ENCODE measurements at regions not wholly inside any gene's neighbourhood (a gene's known extent, or its start where the extent isn't known, plus 50 kb on each side); places are given as distances from the start of the nearest gene placed in this dataset.

- 71% methylated on average over 10 of the region's 10 CpGs for WGBS
- DNase-seq (ENCODE audit: extremely low spot score) = no peak
- Histone ChIP-seq H3K9me3 (peaks cover 0 to 20% (median 12%) of the 10 kb centered on the region in 4 donors), H3K4me3 (no peak overlapping the region), H3K36me3 (no peaks in the 10 kb centered on the region), H3K27ac (replicated peaks in 1 of 4) (no peak overlapping the region), H3K27me3 (peaks cover 0 to 23% (median 0%) of the 10 kb centered on the region in 4 donors), H3K4me1 (no peaks in the 10 kb centered on the region)
- TF ChIP-seq CTCF (IDR thresholded peaks at IDR 0.05) (no peak), POLR2A (IDR thresholded peaks at IDR 0.05; ENCODE audit: low read depth) (no peak), POLR2AphosphoS5 (IDR thresholded peaks at IDR 0.05) (no peak), EP300 (IDR thresholded peaks at IDR 0.05) (no peak)
- intact Hi-C loops (cut with DNase I) = no loop called here
These were observed 120.7 kb upstream of the SOX1 start for GRCh38 chr13:111946214-111946613.

- DNase-seq (ENCODE audit: extremely low spot score) = no peak
- WGBS = 85% methylated on average over 14 of the region's 16 CpGs
- H3K4me1 ChIP-seq = no peaks in the 10 kb centered on the region
- H3K4me3 ChIP-seq = no peak overlapping the region
- intact Hi-C loops (cut with DNase I) = no loop called here
- peaks cover 0 to 29% (median 0%) of the 10 kb centered on the region in 4 donors for H3K27me3 ChIP-seq
- H3K9me3 ChIP-seq = peaks cover 0 to 24% (median 17%) of the 10 kb centered on the region in 4 donors
- no peaks in the 10 kb centered on the region for H3K36me3 ChIP-seq
- H3K27ac ChIP-seq (replicated peaks in 1 of 4) = no peak overlapping the region
- no peak for TF ChIP-seq EP300 (IDR thresholded peaks at IDR 0.05)
These were observed 119.7 kb upstream of the SOX1 start for GRCh38 chr13:111947026-111947810.

- H3K36me3 ChIP-seq = no peaks in the 10 kb centered on the region
- peaks cover 0 to 31% (median 0%) of the 10 kb centered on the region in 4 donors for H3K27me3 ChIP-seq
- no peak for TF ChIP-seq CTCF (IDR thresholded peaks at IDR 0.05)
- TF ChIP-seq POLR2A (IDR thresholded peaks at IDR 0.05; ENCODE audit: low read depth) = no peak
- TF ChIP-seq EP300 (IDR thresholded peaks at IDR 0.05) = no peak
- no peak for TF ChIP-seq POLR2AphosphoS5 (IDR thresholded peaks at IDR 0.05)
- H3K9me3 ChIP-seq = peaks cover 0 to 24% (median 17%) of the 10 kb centered on the region in 4 donors
- H3K4me1 ChIP-seq = no peaks in the 10 kb centered on the region
- intact Hi-C loops (cut with DNase I) = no loop called here
- no peak for DNase-seq (ENCODE audit: extremely low spot score)
- no peak overlapping the region for H3K27ac ChIP-seq (replicated peaks in 1 of 4)
- 71% methylated on average over 12 of the region's 15 CpGs for WGBS
- no peak overlapping the region for H3K4me3 ChIP-seq
These were observed 119.1 kb upstream of the SOX1 start for GRCh38 chr13:111947876-111948275.

- no peak for DNase-seq (ENCODE audit: extremely low spot score)
- no peak for TF ChIP-seq POLR2AphosphoS5 (IDR thresholded peaks at IDR 0.05)
- TF ChIP-seq CTCF (IDR thresholded peaks at IDR 0.05) = no peak
- no peak for TF ChIP-seq EP300 (IDR thresholded peaks at IDR 0.05)
- no peak for TF ChIP-seq POLR2A (IDR thresholded peaks at IDR 0.05; ENCODE audit: low read depth)
- no peaks in the 10 kb centered on the region for H3K4me1 ChIP-seq
- intact Hi-C loops (cut with DNase I) = no loop called here
- 89% methylated on average over 11 of the region's 11 CpGs for whole genome bisulfite sequencing
- H3K9me3 ChIP-seq = peaks cover 0 to 24% (median 17%) of the 10 kb centered on the region in 4 donors
- H3K36me3 ChIP-seq = no peaks in the 10 kb centered on the region
- H3K27me3 ChIP-seq = peaks cover 0 to 34% (median 0%) of the 10 kb centered on the region in 4 donors
- H3K27ac ChIP-seq (replicated peaks in 1 of 4) = no peak overlapping the region
- no peak overlapping the region for H3K4me3 ChIP-seq
These were observed 118.7 kb upstream of the SOX1 start for GRCh38 chr13:111948281-111948680.

- H3K27ac ChIP-seq (replicated peaks in 1 of 4) = no peak overlapping the region
- WGBS = 90% methylated on average over 7 of the region's 7 CpGs
- H3K27me3 ChIP-seq = peaks cover 0 to 39% (median 0%) of the 10 kb centered on the region in 4 donors
- H3K4me1 ChIP-seq = no peaks in the 10 kb centered on the region
- no peaks in the 10 kb centered on the region for H3K36me3 ChIP-seq
- H3K4me3 ChIP-seq = no peak overlapping the region
- TF ChIP-seq POLR2A (IDR thresholded peaks at IDR 0.05; ENCODE audit: low read depth) = no peak
- TF ChIP-seq POLR2AphosphoS5 (IDR thresholded peaks at IDR 0.05) = no peak
- TF ChIP-seq EP300 (IDR thresholded peaks at IDR 0.05) = no peak
- no peak for TF ChIP-seq CTCF (IDR thresholded peaks at IDR 0.05)
- no peak for DNase-seq (ENCODE audit: extremely low spot score)
- H3K9me3 ChIP-seq = peaks cover 0 to 24% (median 17%) of the 10 kb centered on the region in 4 donors
- intact Hi-C loops (cut with DNase I) = no loop called here
These were observed 118.1 kb upstream of the SOX1 start for GRCh38 chr13:111948811-111949210.

All from esophagus muscularis mucosa (tissue), 4 donors.